Endothelial cell (in vitro differentiated cells): ENCODE measurements at regions not wholly inside any gene's neighbourhood (a gene's known extent, or its start where the extent isn't known, plus 50 kb on each side); places are given as distances from the start of the nearest gene placed in this dataset.

ENCODE experiments used
- DNase-seq: peaks from one replicate; pipeline ENCODE4 v3.0.0; 2021; ENCODE audit warnings: low spot score
- H3K27ac Mint-ChIP-seq: one replicate; pipeline ENCODE4 v1.8.0; 2021; ENCODE audit warnings: mixed read lengths, inconsistent platforms; ENCODE audit not compliant: unreplicated experiment
- H3K27me3 Mint-ChIP-seq: one replicate; pipeline ENCODE4 v1.8.0; 2021; ENCODE audit warnings: mild to moderate bottlenecking, moderate library complexity, mixed read lengths, inconsistent platforms; ENCODE audit not compliant: unreplicated experiment
- H3K36me3 Mint-ChIP-seq: one replicate; pipeline ENCODE4 v1.8.0; 2021; ENCODE audit warnings: mild to moderate bottlenecking, low read depth, mixed read lengths, inconsistent platforms; ENCODE audit not compliant: unreplicated experiment
- H3K4me1 Mint-ChIP-seq: one replicate; pipeline ENCODE4 v1.8.0; 2021; ENCODE audit warnings: mild to moderate bottlenecking, mixed read lengths, inconsistent platforms; ENCODE audit not compliant: unreplicated experiment
- H3K4me3 Mint-ChIP-seq: one replicate; pipeline ENCODE4 v1.8.0; 2021; ENCODE audit warnings: mild to moderate bottlenecking, mixed read lengths, inconsistent platforms; ENCODE audit not compliant: unreplicated experiment
- H3K9me3 Mint-ChIP-seq: one replicate; pipeline ENCODE4 v1.8.0; 2021; ENCODE audit warnings: mixed read lengths, inconsistent platforms; ENCODE audit not compliant: unreplicated experiment
- TF ChIP-seq, protein P1 (sequence below): fragments of 200-600 bp; sonication (generic); IDR thresholded peaks from one replicate; pipeline ENCODE4 v1.5.0; 2021; ENCODE audit warnings: antibody characterized with exemption; ENCODE audit not compliant: unreplicated experiment

DNA sequence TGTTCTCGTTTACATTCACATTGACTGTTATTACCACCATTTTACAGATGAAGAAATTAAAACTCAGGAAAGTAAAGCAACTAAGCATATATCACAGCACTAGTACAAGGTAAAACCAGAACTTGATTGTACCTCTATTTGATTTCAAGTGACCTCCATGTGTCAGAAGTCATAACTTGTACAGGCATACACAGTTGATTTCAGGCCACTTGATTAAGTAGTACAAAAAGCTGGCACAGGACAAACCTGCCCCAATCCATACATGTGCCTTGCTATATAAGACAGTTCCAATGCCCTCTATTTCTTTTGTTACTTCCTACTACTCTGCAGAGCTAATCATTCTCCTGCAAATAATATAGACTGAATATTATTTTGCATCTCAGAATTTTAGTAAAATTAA is 58.8 kb upstream of the VGLL2 start:
- H3K27ac Mint-ChIP-seq = no peak overlapping the region
- H3K36me3 Mint-ChIP-seq = no peaks in the 10 kb centered on the region
- no peaks in the 10 kb centered on the region for H3K4me1 Mint-ChIP-seq
- no peaks in the 10 kb centered on the region for H3K27me3 Mint-ChIP-seq
- no peaks in the 10 kb centered on the region for H3K9me3 Mint-ChIP-seq
- no peak overlapping the region for H3K4me3 Mint-ChIP-seq
- TF ChIP-seq, protein P1, sequence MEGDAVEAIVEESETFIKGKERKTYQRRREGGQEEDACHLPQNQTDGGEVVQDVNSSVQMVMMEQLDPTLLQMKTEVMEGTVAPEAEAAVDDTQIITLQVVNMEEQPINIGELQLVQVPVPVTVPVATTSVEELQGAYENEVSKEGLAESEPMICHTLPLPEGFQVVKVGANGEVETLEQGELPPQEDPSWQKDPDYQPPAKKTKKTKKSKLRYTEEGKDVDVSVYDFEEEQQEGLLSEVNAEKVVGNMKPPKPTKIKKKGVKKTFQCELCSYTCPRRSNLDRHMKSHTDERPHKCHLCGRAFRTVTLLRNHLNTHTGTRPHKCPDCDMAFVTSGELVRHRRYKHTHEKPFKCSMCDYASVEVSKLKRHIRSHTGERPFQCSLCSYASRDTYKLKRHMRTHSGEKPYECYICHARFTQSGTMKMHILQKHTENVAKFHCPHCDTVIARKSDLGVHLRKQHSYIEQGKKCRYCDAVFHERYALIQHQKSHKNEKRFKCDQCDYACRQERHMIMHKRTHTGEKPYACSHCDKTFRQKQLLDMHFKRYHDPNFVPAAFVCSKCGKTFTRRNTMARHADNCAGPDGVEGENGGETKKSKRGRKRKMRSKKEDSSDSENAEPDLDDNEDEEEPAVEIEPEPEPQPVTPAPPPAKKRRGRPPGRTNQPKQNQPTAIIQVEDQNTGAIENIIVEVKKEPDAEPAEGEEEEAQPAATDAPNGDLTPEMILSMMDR = no peak
- no peak for DNase-seq

DNA sequence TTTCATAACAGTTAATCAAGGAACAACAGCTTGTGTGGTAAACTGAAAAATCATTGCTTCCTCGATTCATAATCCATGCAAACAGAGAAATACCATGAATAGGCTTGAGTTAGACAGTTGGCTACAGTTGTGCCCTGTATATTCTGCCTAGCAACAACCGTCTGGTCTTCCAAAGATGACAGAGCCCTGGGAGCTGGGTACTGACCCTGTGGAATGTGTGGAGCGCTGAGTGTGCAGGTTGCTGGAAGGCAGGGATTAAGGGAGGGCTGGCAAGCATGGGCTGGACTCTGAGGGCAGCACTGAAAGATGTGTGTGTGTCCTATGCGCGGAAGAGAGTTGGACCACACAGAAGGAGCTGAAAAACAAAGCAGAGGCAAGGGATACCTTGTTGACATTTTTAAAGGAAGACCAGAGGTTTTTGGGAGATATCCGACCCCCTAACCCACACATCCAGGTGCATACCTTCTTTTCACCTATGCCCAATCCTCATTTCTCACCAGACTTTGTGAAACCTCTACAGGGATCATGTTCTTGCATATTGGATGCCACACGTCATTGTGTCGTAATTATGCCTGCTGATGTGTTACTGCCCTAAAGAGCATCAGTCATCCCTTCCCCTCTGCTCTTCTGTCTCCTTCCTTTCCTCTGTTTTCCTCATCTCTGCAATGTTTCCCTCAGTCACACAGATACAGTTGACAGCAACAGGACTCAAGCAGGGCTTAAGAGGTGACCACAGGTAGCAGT is 58.2 kb upstream of the VGLL2 start:
- no peaks in the 10 kb centered on the region for H3K27me3 Mint-ChIP-seq
- no peak overlapping the region for H3K27ac Mint-ChIP-seq
- TF ChIP-seq, protein P1 = no peak
- no peak overlapping the region for H3K4me3 Mint-ChIP-seq
- DNase-seq = no peak
- no peaks in the 10 kb centered on the region for H3K9me3 Mint-ChIP-seq
- H3K36me3 Mint-ChIP-seq = no peaks in the 10 kb centered on the region
- H3K4me1 Mint-ChIP-seq = no peaks in the 10 kb centered on the region

GRCh38 chr6:117210279-117210678 is 55.1 kb upstream of the VGLL2 start:
- Mint-ChIP-seq H3K4me3 (no peak overlapping the region), H3K27me3 (no peaks in the 10 kb centered on the region), H3K27ac (no peak overlapping the region), H3K4me1 (no peaks in the 10 kb centered on the region), H3K9me3 (no peaks in the 10 kb centered on the region), H3K36me3 (no peaks in the 10 kb centered on the region)
- TF ChIP-seq, protein P1 = no peak
- DNase-seq = no peak

- Mint-ChIP-seq H3K4me3 (no peak overlapping the region), H3K4me1 (no peaks in the 10 kb centered on the region), H3K27me3 (no peaks in the 10 kb centered on the region), H3K9me3 (no peaks in the 10 kb centered on the region), H3K36me3 (no peaks in the 10 kb centered on the region), H3K27ac (no peak overlapping the region)
- no peak for DNase-seq
- TF ChIP-seq, protein P1 = no peak
These were observed 49.8 kb upstream of the VGLL2 start for GRCh38 chr6:117215353-117216090.
